COR-L47 (cell line): ENCODE measurements at regions not wholly inside any gene's neighbourhood (a gene's known extent, or its start where the extent isn't known, plus 50 kb on each side); places are given as distances from the start of the nearest gene placed in this dataset.
"Not testable (repeated sequence)": the region's sequence is repeated elsewhere in the genome, so short reads cannot be mapped to it uniquely, and the experiment has no call there.

Experiments
- DNase-seq: peaks from one replicate; lab custom pipeline; 2025; lab: John Stamatoyannopoulos, UW

GRCh38 chr6:27136978-27137814 lies 110.3 kb upstream of the PRSS16 start:
- DNase-seq: no peak

GRCh38 chr6:27138406-27138805 lies 109.1 kb upstream of the PRSS16 start:
- no peak for DNase-seq

GRCh38 chr6:27138837-27139755 lies 108.4 kb upstream of the PRSS16 start:
- no peak for DNase-seq

- DNase-seq: no peak
Observed at GRCh38 chr6:27139756-27140579, 107.5 kb upstream of the PRSS16 start.

GRCh38 chr6:27140999-27141528 lies 106.4 kb upstream of the PRSS16 start:
- DNase-seq: no peak

GRCh38 chr6:27141529-27142015 lies 105.9 kb upstream of the PRSS16 start:
- no peak for DNase-seq

GRCh38 chr6:27143020-27143388 lies 104.5 kb upstream of the PRSS16 start:
- not testable (repeated sequence) for DNase-seq

- DNase-seq: no peak
Observed at GRCh38 chr6:27143474-27144026, 104.0 kb upstream of the PRSS16 start.

- no peak for DNase-seq
Observed at GRCh38 chr6:27144740-27145079, 102.8 kb upstream of the PRSS16 start.

- peak; percentile 85 for DNase-seq
Observed at GRCh38 chr6:27145731-27146455, 101.6 kb upstream of the PRSS16 start.

GRCh38 chr6:27146456-27146705 lies 101.1 kb upstream of the PRSS16 start:
- not testable (repeated sequence) for DNase-seq

- DNase-seq: peak; percentile 97
Observed at GRCh38 chr6:27146706-27147505, 100.6 kb upstream of the PRSS16 start.

- DNase-seq: no peak
Observed at GRCh38 chr6:27148404-27148795, 99.1 kb upstream of the PRSS16 start.

GRCh38 chr6:27149150-27149549 lies 98.4 kb upstream of the PRSS16 start:
- DNase-seq: no peak

- DNase-seq: no peak
Observed at GRCh38 chr6:27154696-27155095, 92.8 kb upstream of the PRSS16 start.

GRCh38 chr6:27156874-27157458 lies 90.5 kb upstream of the PRSS16 start:
- no peak for DNase-seq

- DNase-seq: peak; percentile 61
Observed at GRCh38 chr6:27157459-27158315, 89.8 kb upstream of the PRSS16 start.

GRCh38 chr6:27158316-27158643 lies 89.2 kb upstream of the PRSS16 start:
- DNase-seq: no peak

- DNase-seq: no peak
Observed at GRCh38 chr6:27159725-27160124, 87.8 kb upstream of the PRSS16 start.
